ENCODE measurements at regions not wholly inside any gene's neighbourhood (a gene's known extent, or its start where the extent isn't known, plus 50 kb on each side); places are given as distances from the start of the nearest gene placed in this dataset.

DNA sequence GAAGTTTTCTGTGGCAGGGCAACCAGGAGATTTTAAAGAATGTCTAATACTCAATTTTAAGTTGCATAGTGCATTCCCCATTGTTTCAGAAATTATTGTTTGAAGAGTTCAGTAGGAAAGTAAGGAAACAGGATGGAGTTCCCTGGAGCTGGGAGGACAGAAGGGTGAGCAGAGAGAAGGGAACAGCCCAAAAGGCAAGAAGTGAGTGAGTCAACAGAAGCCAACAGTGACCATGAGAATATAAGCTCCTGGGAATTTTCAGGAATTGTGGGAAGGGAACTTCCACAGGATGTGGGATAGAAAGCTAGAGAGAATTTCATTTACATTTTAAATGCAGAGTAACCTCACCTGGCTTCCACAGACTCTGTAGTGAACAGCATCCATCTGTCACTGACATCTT lies 268.1 kb upstream of the ATP5MC3 start:
- TF ChIP-seq, protein P1, sequence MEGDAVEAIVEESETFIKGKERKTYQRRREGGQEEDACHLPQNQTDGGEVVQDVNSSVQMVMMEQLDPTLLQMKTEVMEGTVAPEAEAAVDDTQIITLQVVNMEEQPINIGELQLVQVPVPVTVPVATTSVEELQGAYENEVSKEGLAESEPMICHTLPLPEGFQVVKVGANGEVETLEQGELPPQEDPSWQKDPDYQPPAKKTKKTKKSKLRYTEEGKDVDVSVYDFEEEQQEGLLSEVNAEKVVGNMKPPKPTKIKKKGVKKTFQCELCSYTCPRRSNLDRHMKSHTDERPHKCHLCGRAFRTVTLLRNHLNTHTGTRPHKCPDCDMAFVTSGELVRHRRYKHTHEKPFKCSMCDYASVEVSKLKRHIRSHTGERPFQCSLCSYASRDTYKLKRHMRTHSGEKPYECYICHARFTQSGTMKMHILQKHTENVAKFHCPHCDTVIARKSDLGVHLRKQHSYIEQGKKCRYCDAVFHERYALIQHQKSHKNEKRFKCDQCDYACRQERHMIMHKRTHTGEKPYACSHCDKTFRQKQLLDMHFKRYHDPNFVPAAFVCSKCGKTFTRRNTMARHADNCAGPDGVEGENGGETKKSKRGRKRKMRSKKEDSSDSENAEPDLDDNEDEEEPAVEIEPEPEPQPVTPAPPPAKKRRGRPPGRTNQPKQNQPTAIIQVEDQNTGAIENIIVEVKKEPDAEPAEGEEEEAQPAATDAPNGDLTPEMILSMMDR (conservative IDR thresholded peaks at IDR 0.05), result no peak
- TF ChIP-seq ZFX (IDR thresholded peaks at IDR 0.05), result no peak

All from C4-2B (cell line).